ENCODE measurements at regions not wholly inside any gene's neighbourhood (a gene's known extent, or its start where the extent isn't known, plus 50 kb on each side); places are given as distances from the start of the nearest gene placed in this dataset.
"Not testable (repeated sequence)": the region's sequence is repeated elsewhere in the genome, so short reads cannot be mapped to it uniquely, and the experiment has no call there.

GRCh38 chr3:74376323-74376722 lies 238.1 kb downstream of the CNTN3 start:
- not testable (repeated sequence) for H3K4me3 ChIP-seq (ENCODE audit: low read length); H3K27me3 ChIP-seq (ENCODE audit: control insufficient read depth, insufficient read depth, low read length); H3K4me2 ChIP-seq (ENCODE audit: low read length)

DNA sequence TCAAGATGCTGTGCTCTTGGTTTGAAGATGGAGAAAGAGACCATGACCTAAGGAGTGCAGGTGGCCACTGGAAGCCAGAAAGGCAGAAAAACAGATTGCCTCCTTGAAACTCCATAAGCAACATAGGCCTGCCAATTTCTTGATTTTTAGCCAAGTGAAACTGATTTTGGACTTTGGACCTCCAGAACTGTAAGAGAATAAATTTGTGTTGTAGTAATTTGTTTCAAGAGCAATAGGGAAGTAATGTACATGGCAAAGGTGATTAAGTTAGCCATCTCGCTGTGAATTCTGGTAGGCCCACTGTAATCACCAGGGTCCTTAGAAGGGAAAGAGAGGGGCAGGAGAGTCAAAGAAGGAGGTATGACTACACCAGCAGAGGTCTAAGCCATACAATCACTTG lies 238.8 kb downstream of the CNTN3 start:
- Histone ChIP-seq H3K9me3 (replicated peaks; ENCODE audit: low read length) (no peaks in the 10 kb centered on the region), H3K4me1 (ENCODE audit: control insufficient read depth, insufficient read depth, low read length) (no peaks in the 10 kb centered on the region), H3K4me2 (ENCODE audit: low read length) (no peak overlapping the region), H3K27me3 (ENCODE audit: control insufficient read depth, insufficient read depth, low read length) (no peaks in the 10 kb centered on the region), H3K36me3 (ENCODE audit: insufficient read depth, low read length) (no peaks in the 10 kb centered on the region), H3K4me3 (ENCODE audit: low read length) (no peak overlapping the region), H3K9ac (ENCODE audit: low read depth, low read length) (no peak overlapping the region)

More at GRCh38 chr3:74376323-74376722, 238.1 kb downstream of the CNTN3 start:
- H3K36me3 ChIP-seq (ENCODE audit: insufficient read depth, low read length); H3K4me1 ChIP-seq (ENCODE audit: control insufficient read depth, insufficient read depth, low read length); H3K9me3 ChIP-seq (replicated peaks; ENCODE audit: low read length); H3K9ac ChIP-seq (ENCODE audit: low read depth, low read length): not testable (repeated sequence)

DNA sequence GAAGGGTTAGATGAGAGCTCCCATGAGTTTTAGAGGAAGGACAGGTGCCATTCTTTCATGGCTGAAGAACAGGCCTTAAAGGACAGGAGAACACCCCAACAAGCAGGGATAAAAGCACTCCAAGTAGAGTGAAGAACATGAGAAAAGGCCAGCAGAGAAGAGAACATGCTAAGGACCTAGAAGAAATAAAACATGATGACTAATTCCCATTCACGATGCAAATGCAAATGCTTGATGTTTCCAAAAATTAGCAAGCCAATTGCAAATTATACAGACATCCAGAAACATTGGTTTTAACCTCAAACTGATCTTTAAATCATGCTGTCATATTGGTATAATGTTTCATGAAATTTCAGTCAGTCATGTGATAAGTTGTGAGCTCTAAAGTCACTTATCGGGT lies 241.7 kb downstream of the CNTN3 start:
- H3K4me1 ChIP-seq (ENCODE audit: control insufficient read depth, insufficient read depth, low read length): no peaks in the 10 kb centered on the region
- H3K36me3 ChIP-seq (ENCODE audit: insufficient read depth, low read length): no peaks in the 10 kb centered on the region
- H3K27me3 ChIP-seq (ENCODE audit: control insufficient read depth, insufficient read depth, low read length): no peaks in the 10 kb centered on the region
- H3K9ac ChIP-seq (ENCODE audit: low read depth, low read length): no peak overlapping the region
- H3K9me3 ChIP-seq (replicated peaks; ENCODE audit: low read length): no peaks in the 10 kb centered on the region
- no peak overlapping the region for H3K4me3 ChIP-seq (ENCODE audit: low read length)
- H3K4me2 ChIP-seq (ENCODE audit: low read length): no peak overlapping the region

- Histone ChIP-seq H3K36me3 (ENCODE audit: insufficient read depth, low read length) (no peaks in the 10 kb centered on the region), H3K9ac (ENCODE audit: low read depth, low read length) (no peak overlapping the region), H3K4me1 (ENCODE audit: control insufficient read depth, insufficient read depth, low read length) (no peaks in the 10 kb centered on the region), H3K4me2 (ENCODE audit: low read length) (no peak overlapping the region), H3K4me3 (ENCODE audit: low read length) (no peak overlapping the region), H3K27me3 (ENCODE audit: control insufficient read depth, insufficient read depth, low read length) (no peaks in the 10 kb centered on the region), H3K9me3 (replicated peaks; ENCODE audit: low read length) (no peaks in the 10 kb centered on the region)
Observed at GRCh38 chr3:74370342-74370741, 244.1 kb downstream of the CNTN3 start.

- no peaks in the 10 kb centered on the region for H3K36me3 ChIP-seq (ENCODE audit: insufficient read depth, low read length)
- H3K9me3 ChIP-seq (replicated peaks; ENCODE audit: low read length): no peaks in the 10 kb centered on the region
- H3K27me3 ChIP-seq (ENCODE audit: control insufficient read depth, insufficient read depth, low read length): no peaks in the 10 kb centered on the region
- no peak overlapping the region for H3K9ac ChIP-seq (ENCODE audit: low read depth, low read length)
- H3K4me3 ChIP-seq (ENCODE audit: low read length): no peak overlapping the region
- no peaks in the 10 kb centered on the region for H3K4me1 ChIP-seq (ENCODE audit: control insufficient read depth, insufficient read depth, low read length)
- H3K4me2 ChIP-seq (ENCODE audit: low read length): no peak overlapping the region
Observed at GRCh38 chr3:74366331-74366730, 248.1 kb downstream of the CNTN3 start.

GRCh38 chr3:74363346-74363745 lies 251.1 kb downstream of the CNTN3 start:
- Histone ChIP-seq H3K4me2 (ENCODE audit: low read length) (no peak overlapping the region), H3K4me3 (ENCODE audit: low read length) (no peak overlapping the region), H3K27me3 (ENCODE audit: control insufficient read depth, insufficient read depth, low read length) (no peaks in the 10 kb centered on the region), H3K36me3 (ENCODE audit: insufficient read depth, low read length) (no peaks in the 10 kb centered on the region), H3K4me1 (ENCODE audit: control insufficient read depth, insufficient read depth, low read length) (no peaks in the 10 kb centered on the region), H3K9me3 (replicated peaks; ENCODE audit: low read length) (no peaks in the 10 kb centered on the region), H3K9ac (ENCODE audit: low read depth, low read length) (no peak overlapping the region)

DNA sequence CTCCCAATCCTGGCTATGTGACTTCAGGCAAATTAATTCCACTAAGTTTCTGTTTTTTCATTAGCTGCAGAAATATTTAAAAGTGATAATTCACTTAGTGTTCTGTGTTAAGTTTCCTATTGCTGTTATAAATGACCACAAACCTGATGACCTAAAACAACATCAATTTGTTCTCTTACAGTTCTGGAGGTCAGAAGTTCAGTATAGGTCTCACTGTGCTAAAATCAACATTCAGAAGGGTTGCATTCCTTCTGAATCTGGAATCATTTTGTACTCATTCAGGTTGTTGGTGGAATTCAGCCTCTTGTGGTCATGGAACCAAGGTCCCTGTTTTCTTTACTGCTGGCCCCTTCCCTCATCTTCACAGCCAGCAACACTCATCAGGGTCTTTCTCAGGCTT lies 254.1 kb downstream of the CNTN3 start:
- Histone ChIP-seq H3K4me1 (ENCODE audit: control insufficient read depth, insufficient read depth, low read length) (no peaks in the 10 kb centered on the region), H3K36me3 (ENCODE audit: insufficient read depth, low read length) (no peaks in the 10 kb centered on the region), H3K9me3 (replicated peaks; ENCODE audit: low read length) (no peaks in the 10 kb centered on the region), H3K9ac (ENCODE audit: low read depth, low read length) (no peak overlapping the region), H3K4me3 (ENCODE audit: low read length) (no peak overlapping the region), H3K27me3 (ENCODE audit: control insufficient read depth, insufficient read depth, low read length) (no peaks in the 10 kb centered on the region), H3K4me2 (ENCODE audit: low read length) (no peak overlapping the region)

DNA sequence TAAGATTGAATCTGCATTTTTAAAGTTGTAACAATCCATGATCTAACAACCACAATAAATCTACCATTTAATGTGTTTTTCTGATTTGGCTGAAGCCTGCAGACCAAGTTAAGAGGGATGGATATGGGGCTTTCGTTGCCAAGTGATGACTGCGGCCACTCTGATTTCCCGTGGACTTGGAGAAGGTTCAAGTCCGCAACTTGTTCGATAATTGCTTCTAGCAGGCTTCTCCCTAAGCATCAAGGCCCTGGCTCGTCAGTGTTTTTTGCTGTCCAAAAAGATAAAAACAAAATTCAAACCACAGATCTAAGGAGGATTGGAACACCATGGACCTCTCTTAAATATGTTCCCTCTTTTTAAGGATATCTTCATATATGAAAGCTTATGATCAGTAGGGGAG lies 256.6 kb downstream of the CNTN3 start:
- H3K9me3 ChIP-seq (replicated peaks; ENCODE audit: low read length): no peaks in the 10 kb centered on the region
- no peak overlapping the region for H3K9ac ChIP-seq (ENCODE audit: low read depth, low read length)
- H3K36me3 ChIP-seq (ENCODE audit: insufficient read depth, low read length): no peaks in the 10 kb centered on the region
- no peaks in the 10 kb centered on the region for H3K27me3 ChIP-seq (ENCODE audit: control insufficient read depth, insufficient read depth, low read length)
- H3K4me2 ChIP-seq (ENCODE audit: low read length): no peak overlapping the region
- H3K4me3 ChIP-seq (ENCODE audit: low read length): no peak overlapping the region
- no peaks in the 10 kb centered on the region for H3K4me1 ChIP-seq (ENCODE audit: control insufficient read depth, insufficient read depth, low read length)

DNA sequence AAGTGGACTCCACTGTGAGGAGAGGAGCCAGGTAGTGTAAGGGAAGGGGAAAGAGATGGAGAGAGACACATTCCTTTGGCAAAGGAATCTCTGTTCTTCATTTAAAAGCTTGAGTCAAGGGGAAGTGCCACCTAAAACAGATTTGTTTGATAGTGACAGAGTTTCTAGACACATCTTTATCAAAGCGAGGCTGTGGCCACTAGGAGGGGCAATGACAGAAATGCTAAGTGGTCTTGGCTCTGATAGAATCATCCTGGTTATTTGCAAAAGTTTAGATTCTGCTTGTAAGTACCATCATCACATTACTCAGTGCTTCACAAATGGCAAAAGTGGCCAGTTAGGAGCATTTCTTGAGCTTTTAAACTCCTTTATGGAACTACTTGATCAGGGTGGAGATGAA lies 261.4 kb downstream of the CNTN3 start:
- no peaks in the 10 kb centered on the region for H3K4me1 ChIP-seq (ENCODE audit: control insufficient read depth, insufficient read depth, low read length)

DNA sequence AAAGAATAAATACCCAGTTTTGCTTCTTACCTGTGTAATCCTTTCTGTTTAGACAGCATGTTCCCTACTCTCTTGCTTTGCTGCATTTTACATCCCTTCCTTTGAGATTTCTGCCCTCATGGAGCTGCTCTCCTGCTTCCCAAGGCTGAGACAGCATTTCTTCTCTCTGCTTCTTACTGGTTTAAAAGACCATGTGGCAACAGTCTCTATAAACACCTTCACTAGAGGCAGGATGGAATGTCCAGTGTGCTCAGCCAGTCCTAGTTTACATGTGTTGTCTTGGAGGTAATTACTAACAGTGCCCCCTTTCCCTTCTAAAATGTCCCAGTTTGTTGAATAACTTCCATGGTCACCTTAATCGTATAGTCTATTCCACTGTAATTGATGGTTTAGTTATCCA lies 262.3 kb downstream of the CNTN3 start:
- no peak overlapping the region for H3K4me2 ChIP-seq (ENCODE audit: low read length)
- H3K9ac ChIP-seq (ENCODE audit: low read depth, low read length): no peak overlapping the region
- H3K27me3 ChIP-seq (ENCODE audit: control insufficient read depth, insufficient read depth, low read length): no peaks in the 10 kb centered on the region
- H3K9me3 ChIP-seq (replicated peaks; ENCODE audit: low read length): no peaks in the 10 kb centered on the region
- H3K4me1 ChIP-seq (ENCODE audit: control insufficient read depth, insufficient read depth, low read length): no peaks in the 10 kb centered on the region
- H3K4me3 ChIP-seq (ENCODE audit: low read length): no peak overlapping the region
- no peaks in the 10 kb centered on the region for H3K36me3 ChIP-seq (ENCODE audit: insufficient read depth, low read length)

More for the DNA sequence above, 261.4 kb downstream of the CNTN3 start:
- H3K36me3 ChIP-seq (ENCODE audit: insufficient read depth, low read length): no peaks in the 10 kb centered on the region
- H3K9me3 ChIP-seq (replicated peaks; ENCODE audit: low read length): no peaks in the 10 kb centered on the region
- H3K4me2 ChIP-seq (ENCODE audit: low read length): no peak overlapping the region
- H3K4me3 ChIP-seq (ENCODE audit: low read length): no peak overlapping the region
- no peak overlapping the region for H3K9ac ChIP-seq (ENCODE audit: low read depth, low read length)
- H3K27me3 ChIP-seq (ENCODE audit: control insufficient read depth, insufficient read depth, low read length): no peaks in the 10 kb centered on the region

DNA sequence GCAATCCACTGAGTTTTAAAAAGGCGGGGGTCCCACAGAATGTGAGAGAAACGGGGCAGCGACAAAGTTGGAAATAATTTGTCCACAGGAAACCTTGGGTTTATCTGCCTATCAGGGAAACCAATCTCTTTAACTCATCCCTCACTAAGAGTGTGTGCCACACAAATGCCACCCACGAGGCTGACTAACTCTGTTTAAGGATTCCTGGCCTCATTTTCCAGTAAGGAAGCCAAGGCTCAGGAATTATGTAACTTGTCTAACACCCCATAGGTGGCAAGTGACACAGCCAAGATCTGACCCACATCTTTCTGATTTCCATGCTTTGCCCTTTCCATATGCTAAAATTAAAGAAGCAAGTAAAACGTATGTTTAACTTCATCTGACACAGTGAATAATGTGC lies 263.2 kb downstream of the CNTN3 start:
- Histone ChIP-seq H3K4me2 (ENCODE audit: low read length) (no peak overlapping the region), H3K4me3 (ENCODE audit: low read length) (no peak overlapping the region), H3K27me3 (ENCODE audit: control insufficient read depth, insufficient read depth, low read length) (no peaks in the 10 kb centered on the region), H3K36me3 (ENCODE audit: insufficient read depth, low read length) (no peaks in the 10 kb centered on the region), H3K9me3 (replicated peaks; ENCODE audit: low read length) (no peaks in the 10 kb centered on the region), H3K4me1 (ENCODE audit: control insufficient read depth, insufficient read depth, low read length) (no peaks in the 10 kb centered on the region), H3K9ac (ENCODE audit: low read depth, low read length) (no peak overlapping the region)

- Histone ChIP-seq H3K36me3 (ENCODE audit: insufficient read depth, low read length) (no peaks in the 10 kb centered on the region), H3K4me2 (ENCODE audit: low read length) (no peak overlapping the region), H3K9me3 (replicated peaks; ENCODE audit: low read length) (no peaks in the 10 kb centered on the region), H3K9ac (ENCODE audit: low read depth, low read length) (no peak overlapping the region), H3K27me3 (ENCODE audit: control insufficient read depth, insufficient read depth, low read length) (no peaks in the 10 kb centered on the region), H3K4me1 (ENCODE audit: control insufficient read depth, insufficient read depth, low read length) (no peaks in the 10 kb centered on the region), H3K4me3 (ENCODE audit: low read length) (no peak overlapping the region)
Observed at GRCh38 chr3:74349015-74349414, 265.4 kb downstream of the CNTN3 start.
